ENCODE measurements at regions not wholly inside any gene's neighbourhood (a gene's known extent, or its start where the extent isn't known, plus 50 kb on each side); places are given as distances from the start of the nearest gene placed in this dataset.
"Not testable (repeated sequence)": the region's sequence is repeated elsewhere in the genome, so short reads cannot be mapped to it uniquely, and the experiment has no call there.

- CTCF ChIA-PET = no interaction called here
- no peak for DNase-seq (ENCODE audit: low spot score)
- TF ChIP-seq, protein P1, sequence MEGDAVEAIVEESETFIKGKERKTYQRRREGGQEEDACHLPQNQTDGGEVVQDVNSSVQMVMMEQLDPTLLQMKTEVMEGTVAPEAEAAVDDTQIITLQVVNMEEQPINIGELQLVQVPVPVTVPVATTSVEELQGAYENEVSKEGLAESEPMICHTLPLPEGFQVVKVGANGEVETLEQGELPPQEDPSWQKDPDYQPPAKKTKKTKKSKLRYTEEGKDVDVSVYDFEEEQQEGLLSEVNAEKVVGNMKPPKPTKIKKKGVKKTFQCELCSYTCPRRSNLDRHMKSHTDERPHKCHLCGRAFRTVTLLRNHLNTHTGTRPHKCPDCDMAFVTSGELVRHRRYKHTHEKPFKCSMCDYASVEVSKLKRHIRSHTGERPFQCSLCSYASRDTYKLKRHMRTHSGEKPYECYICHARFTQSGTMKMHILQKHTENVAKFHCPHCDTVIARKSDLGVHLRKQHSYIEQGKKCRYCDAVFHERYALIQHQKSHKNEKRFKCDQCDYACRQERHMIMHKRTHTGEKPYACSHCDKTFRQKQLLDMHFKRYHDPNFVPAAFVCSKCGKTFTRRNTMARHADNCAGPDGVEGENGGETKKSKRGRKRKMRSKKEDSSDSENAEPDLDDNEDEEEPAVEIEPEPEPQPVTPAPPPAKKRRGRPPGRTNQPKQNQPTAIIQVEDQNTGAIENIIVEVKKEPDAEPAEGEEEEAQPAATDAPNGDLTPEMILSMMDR (conservative IDR thresholded peaks at IDR 0.05; ENCODE audit: low read depth) = no peak
- H3K27ac ChIP-seq = no peak overlapping the region
- POLR2A ChIA-PET (ENCODE audit: low non-redundant PET) = no interaction called here
Observed at GRCh38 chr7:53609185-53609584, 573.8 kb downstream of the POM121L12 start.

- CTCF ChIA-PET = no interaction called here
- TF ChIP-seq, protein P1 (conservative IDR thresholded peaks at IDR 0.05; ENCODE audit: low read depth) = no peak
- DNase-seq (ENCODE audit: low spot score) = no peak
- no peak overlapping the region for H3K27ac ChIP-seq
- POLR2A ChIA-PET (ENCODE audit: low non-redundant PET) = no interaction called here
Observed at GRCh38 chr7:53611043-53611442, 575.6 kb downstream of the POM121L12 start.

- no peak for DNase-seq (ENCODE audit: low spot score)
- ChIA-PET POLR2A (ENCODE audit: low non-redundant PET) (no interaction called here), CTCF (no interaction called here)
- TF ChIP-seq, protein P1 (conservative IDR thresholded peaks at IDR 0.05; ENCODE audit: low read depth) = no peak
- H3K27ac ChIP-seq = no peak overlapping the region
Observed at GRCh38 chr7:53624356-53624755, 588.9 kb downstream of the POM121L12 start.

DNA sequence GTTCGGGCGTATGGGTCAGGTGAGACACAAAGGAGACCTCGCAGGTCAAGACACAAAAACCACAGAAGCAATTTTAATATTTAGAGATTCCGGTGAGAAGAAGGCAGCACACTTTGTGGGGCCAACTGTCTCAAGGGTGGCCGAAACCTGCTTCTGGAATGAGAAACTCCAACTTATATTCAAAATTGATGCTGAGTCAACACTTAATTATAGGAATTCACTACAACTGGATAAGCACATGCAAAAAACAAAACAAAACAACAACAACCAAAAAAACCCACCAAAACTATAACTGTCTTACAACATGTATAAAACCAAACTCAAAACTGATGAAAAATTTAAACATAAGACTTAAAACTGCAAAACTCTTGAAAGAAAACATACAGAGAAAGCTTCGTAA lies 593.3 kb downstream of the POM121L12 start:
- no peak for DNase-seq (ENCODE audit: low spot score)
- POLR2A ChIA-PET (ENCODE audit: low non-redundant PET) = no interaction called here
- TF ChIP-seq, protein P1 (conservative IDR thresholded peaks at IDR 0.05; ENCODE audit: low read depth) = no peak
- H3K27ac ChIP-seq = no peak overlapping the region
- CTCF ChIA-PET = interaction anchor here (0.6 kb wide), 1 partner anchor 516 kb away, joined by 3 read pairs; no protein-coding TSS in a partner anchor

- H3K27ac ChIP-seq; CTCF ChIA-PET; POLR2A ChIA-PET (ENCODE audit: low non-redundant PET); DNase-seq (ENCODE audit: low spot score): not testable (repeated sequence)
Observed at GRCh38 chr7:53635251-53635650, 599.8 kb downstream of the POM121L12 start.

DNA sequence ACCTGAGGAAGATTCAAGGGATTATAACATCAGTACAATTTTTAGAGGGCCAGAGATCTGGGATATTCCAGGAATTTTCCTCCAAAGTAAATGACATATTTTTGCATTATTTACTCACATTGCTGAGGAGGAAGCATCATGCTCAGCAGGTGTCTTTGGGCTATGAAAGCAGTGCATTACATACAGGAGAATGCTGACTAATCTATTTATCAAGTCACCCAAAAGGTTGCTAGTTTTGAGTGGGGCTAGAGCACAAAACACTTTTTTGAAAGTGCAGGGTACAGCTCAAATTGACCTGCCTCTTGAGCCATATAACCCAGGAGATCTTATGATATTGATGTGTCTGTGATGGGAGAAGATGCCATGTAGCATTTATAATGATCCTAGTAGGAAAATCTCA lies 603.1 kb downstream of the POM121L12 start:
- TF ChIP-seq, protein P1 (conservative IDR thresholded peaks at IDR 0.05; ENCODE audit: low read depth) = no peak
- CTCF ChIA-PET = no interaction called here
- POLR2A ChIA-PET (ENCODE audit: low non-redundant PET) = no interaction called here

DNA sequence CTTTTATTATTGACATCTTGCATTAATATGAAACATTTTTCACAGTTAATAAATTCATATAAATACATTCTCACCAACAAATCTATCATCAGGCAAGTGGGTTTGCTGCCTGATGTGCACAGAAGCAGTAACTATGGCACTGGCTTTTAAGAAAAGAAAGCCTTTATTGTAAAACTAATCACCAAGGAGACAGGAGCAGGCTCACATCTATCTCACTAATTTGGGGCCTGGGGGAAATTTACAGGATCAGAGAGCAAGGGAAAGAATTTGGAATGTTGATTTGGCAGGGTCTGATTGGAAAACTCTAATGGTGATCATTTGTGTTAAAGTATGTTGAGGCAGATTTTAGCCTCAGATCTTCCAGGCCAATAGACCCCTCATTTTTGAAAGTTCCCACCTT lies 605.7 kb downstream of the POM121L12 start:
- ChIA-PET POLR2A (ENCODE audit: low non-redundant PET) (no interaction called here), CTCF (no interaction called here)
- no peak for DNase-seq (ENCODE audit: low spot score)
- TF ChIP-seq, protein P1 (conservative IDR thresholded peaks at IDR 0.05; ENCODE audit: low read depth) = no peak
- H3K27ac ChIP-seq = no peak overlapping the region

More for the DNA sequence above, 603.1 kb downstream of the POM121L12 start:
- no peak for DNase-seq (ENCODE audit: low spot score)
- H3K27ac ChIP-seq = no peak overlapping the region

Data from RWPE1 (cell line).